ENCODE measurements at regions not wholly inside any gene's neighbourhood (a gene's known extent, or its start where the extent isn't known, plus 50 kb on each side); places are given as distances from the start of the nearest gene placed in this dataset.

GRCh38 chr18:42632801-42633200 is 482.7 kb downstream of the RIT2 start:
- DNase-seq (ENCODE audit: low spot score) = no peak

DNA sequence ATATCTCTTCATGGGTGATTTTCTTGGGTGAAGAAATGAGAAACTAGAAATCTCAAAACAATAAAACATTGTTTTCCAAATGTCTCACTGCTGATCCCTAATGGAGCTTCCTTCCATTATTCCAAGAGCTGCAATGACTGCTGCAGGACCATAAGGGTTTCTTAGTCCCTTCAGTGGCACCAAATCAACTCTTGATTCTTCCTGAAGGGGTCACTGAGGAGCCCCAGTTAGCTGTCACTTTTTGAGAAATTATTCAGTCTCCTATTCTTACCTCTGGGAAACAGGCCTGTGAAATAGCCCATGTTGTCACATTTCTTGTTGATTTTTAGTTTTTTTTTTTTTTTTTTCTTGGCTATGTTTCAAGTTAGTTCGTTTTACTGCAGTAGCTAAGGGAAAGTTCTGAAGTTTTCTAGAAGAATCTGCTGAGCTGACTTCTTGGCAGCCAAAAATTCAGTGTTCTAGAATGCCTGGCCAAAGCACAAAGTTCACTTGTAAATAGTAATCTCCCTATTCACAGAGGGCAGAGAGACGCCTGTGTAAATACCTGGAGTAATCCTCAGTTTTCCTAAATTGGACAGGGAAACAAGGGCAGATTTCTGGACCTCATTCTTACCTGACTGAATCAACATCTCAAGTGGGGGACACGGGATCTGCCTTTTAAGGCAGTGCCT is 480.0 kb downstream of the RIT2 start:
- no peak for DNase-seq (ENCODE audit: low spot score)

- no peak for DNase-seq (ENCODE audit: low spot score)
Measured at GRCh38 chr18:42636309-42636708, 479.2 kb downstream of the RIT2 start.

DNA sequence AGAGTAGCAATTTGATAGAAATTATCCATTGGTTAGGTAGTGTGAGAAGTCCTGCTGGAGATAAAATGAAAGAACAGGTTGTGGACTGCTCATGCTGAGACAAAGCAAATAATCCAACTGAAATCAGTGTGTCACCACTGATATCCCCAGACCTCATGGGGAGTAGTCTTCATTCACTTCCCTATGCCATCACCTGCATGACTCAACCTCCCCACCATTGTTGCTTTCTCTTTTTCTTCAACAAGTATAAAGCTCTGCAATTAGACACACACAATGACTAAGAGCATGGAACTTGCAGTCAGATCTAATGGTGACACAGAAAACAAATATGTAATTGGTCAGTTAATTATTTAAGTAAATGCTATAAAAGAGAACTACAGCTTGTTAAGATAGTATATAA is 475.3 kb downstream of the RIT2 start:
- DNase-seq (ENCODE audit: low spot score) = peak; percentile 2

GRCh38 chr18:42641996-42642395 is 473.5 kb downstream of the RIT2 start:
- no peak for DNase-seq (ENCODE audit: low spot score)

DNA sequence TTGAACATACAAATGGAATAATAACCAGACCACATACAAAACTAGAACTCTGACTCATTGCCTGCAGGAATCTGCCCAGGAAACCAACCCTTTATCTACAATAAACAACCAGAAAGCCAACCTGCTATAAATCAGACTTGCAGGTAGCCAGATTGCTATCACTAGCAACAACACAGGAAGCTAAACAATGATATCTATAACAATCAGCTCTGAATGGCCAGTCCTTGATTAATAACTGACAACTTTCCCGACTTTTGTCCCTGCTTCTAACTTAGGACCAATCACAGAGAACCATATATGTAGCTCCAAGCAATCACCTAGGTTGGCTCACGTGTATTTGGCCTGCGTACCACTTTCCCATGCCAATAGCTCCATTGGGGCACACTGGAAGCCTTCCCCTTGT is 470.8 kb downstream of the RIT2 start:
- DNase-seq (ENCODE audit: low spot score) = no peak

- DNase-seq (ENCODE audit: low spot score) = no peak
Measured at GRCh38 chr18:42649331-42650035, 466.0 kb downstream of the RIT2 start.

GRCh38 chr18:42654556-42654955 is 460.9 kb downstream of the RIT2 start:
- DNase-seq (ENCODE audit: low spot score) = no peak

DNA sequence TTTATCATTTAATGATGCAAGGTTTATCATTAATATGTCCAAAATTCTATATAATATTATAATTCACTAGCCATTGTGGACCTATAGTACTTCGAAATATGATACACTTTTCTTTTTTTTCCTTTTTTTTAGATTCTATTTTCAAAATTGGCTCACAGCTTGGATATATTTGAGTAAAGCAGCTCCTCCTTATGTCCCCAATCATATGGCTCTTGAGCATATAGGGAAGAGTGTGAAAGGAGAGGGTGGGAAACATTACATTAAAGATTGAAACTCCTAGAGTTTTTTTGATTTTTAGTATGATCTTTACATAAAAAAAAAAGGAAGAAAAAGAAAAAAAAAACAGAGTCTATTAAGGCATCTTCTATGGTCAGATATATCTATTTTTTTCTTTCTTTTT is 457.9 kb downstream of the RIT2 start:
- DNase-seq (ENCODE audit: low spot score) = no peak

GRCh38 chr18:42658171-42658570 is 457.3 kb downstream of the RIT2 start:
- no peak for DNase-seq (ENCODE audit: low spot score)

DNA sequence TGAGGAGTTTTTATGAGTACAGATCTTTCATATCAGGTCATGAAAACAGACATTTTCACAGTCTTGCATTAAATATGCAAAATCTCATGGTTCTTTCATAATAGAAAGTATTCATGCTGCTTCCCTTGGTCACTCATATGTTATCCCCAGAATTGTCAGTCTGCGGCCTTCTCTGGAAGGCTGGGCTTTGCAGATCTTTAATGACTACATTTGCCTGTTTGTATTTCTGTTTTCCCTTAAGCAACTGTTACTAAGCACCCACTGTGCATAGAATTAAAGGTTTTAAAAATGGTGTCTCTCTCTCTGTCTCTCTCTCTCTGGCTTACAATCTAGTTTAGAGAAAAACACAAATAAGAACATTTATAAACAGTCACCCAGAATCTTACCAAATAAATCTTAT is 456.3 kb downstream of the RIT2 start:
- DNase-seq (ENCODE audit: low spot score) = no peak

GRCh38 chr18:42670860-42671259 is 444.6 kb downstream of the RIT2 start:
- DNase-seq (ENCODE audit: low spot score) = no peak

DNA sequence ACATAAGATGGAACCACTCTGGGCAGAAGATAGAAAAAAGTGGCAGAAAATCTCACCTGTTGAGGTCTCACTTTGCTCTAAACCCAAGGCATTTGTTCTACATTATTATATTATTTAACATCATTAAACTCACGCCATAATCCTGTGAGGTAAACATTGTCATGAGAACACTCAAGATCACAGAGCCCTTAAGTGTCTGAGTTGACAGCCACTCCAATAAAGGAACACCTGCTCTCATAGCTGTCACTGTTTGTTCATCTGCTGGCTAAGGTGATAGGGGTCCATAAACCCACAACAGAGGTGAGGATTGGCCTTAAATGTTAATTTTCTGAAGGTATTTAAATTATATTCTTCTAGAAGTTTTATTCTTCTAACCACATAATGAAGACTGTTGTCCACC is 439.7 kb downstream of the RIT2 start:
- DNase-seq (ENCODE audit: low spot score) = no peak

DNA sequence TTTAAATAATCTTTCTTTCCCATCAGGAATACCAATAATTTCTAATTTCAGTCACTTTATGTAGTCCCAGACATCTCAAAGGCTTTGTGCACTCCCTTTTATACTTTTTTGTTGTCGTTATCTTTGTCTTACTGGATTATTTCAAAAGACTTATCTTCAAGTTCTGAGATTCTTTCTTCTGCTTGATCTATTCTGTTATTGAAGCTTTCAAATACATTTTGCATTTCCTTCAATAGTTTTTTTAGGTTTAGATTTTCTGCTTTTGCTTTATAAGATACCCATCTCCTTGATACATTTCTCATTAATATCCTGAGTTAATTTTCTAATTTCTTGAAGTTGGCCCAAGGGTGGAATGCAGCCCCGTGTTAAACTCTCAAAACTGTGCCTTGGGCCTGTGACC is 432.4 kb downstream of the RIT2 start:
- no peak for DNase-seq (ENCODE audit: low spot score)

GRCh38 chr18:42689310-42689709 is 426.2 kb downstream of the RIT2 start:
- no peak for DNase-seq (ENCODE audit: low spot score)

Measured in LoVo (cell line).